OCI-LY7 (cell line): ENCODE measurements at regions not wholly inside any gene's neighbourhood (a gene's known extent, or its start where the extent isn't known, plus 50 kb on each side); places are given as distances from the start of the nearest gene placed in this dataset.

Experiments used
- CTCF ChIP-seq: fragments of 200-600 bp; sonication (generic); conservative IDR thresholded peaks from 2 replicates; pipeline ENCODE4 v1.5.1; 2014; ENCODE audit warnings: mild to moderate bottlenecking, antibody characterized with exemption, low read length, moderate library complexity, mixed read lengths
- EZH2phosphoT487 ChIP-seq: fragments of 200-600 bp; sonication (generic); IDR thresholded peaks from 2 replicates; pipeline ENCODE4 v1.6.1; 2018; ENCODE audit warnings: low read depth, borderline replicate concordance, mild to moderate bottlenecking, mixed run types, antibody characterized with exemption, low read length, moderate library complexity, mixed read lengths

DNA sequence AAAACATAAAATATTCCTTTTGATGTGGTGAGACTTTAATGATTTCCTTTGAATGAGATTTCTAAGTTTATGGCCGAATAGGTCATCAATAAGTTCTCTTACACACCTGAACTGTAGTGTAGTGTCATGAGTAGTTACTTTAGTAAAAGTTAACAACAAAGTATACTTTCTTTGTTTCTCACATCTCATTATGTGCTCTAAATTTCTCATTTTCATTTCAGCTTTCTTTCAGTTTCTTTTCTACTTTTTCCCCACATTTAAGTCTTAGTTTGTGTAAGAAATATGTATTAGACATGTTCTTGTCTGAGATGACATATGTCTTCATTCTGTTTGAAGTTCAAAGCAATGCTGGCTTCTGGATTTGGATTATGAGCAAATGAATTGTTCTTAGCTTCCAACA, 348.1 kb downstream of the ANKRD7 start:
- TF ChIP-seq CTCF = no peak
- TF ChIP-seq EZH2phosphoT487 = no peak
